ENCODE measurements at regions not wholly inside any gene's neighbourhood (a gene's known extent, or its start where the extent isn't known, plus 50 kb on each side); places are given as distances from the start of the nearest gene placed in this dataset.

- DNase-seq = no peak
Observed at GRCh38 chr3:171956705-171957104, 82.7 kb upstream of the FNDC3B start.

GRCh38 chr3:171959532-171960089 is 79.8 kb upstream of the FNDC3B start:
- DNase-seq = no peak

GRCh38 chr3:171960159-171960558 is 79.2 kb upstream of the FNDC3B start:
- no peak for DNase-seq

GRCh38 chr3:171962137-171962720 is 77.1 kb upstream of the FNDC3B start:
- DNase-seq = no peak

GRCh38 chr3:171963546-171963945 is 75.8 kb upstream of the FNDC3B start:
- DNase-seq = no peak

- no peak for DNase-seq
Observed at GRCh38 chr3:171965067-171965712, 74.2 kb upstream of the FNDC3B start.

- no peak for DNase-seq
Observed at GRCh38 chr3:171966533-171967136, 72.7 kb upstream of the FNDC3B start.

GRCh38 chr3:171967137-171967783 is 72.1 kb upstream of the FNDC3B start:
- no peak for DNase-seq

- DNase-seq = no peak
Observed at GRCh38 chr3:171967932-171968678, 71.3 kb upstream of the FNDC3B start.

GRCh38 chr3:171970301-171970788 is 69.0 kb upstream of the FNDC3B start:
- DNase-seq = no peak

GRCh38 chr3:171971919-171972514 is 67.4 kb upstream of the FNDC3B start:
- no peak for DNase-seq

- no peak for DNase-seq
Observed at GRCh38 chr3:171972871-171973348, 66.5 kb upstream of the FNDC3B start.

GRCh38 chr3:171974986-171975837 is 64.2 kb upstream of the FNDC3B start:
- DNase-seq = no peak

- DNase-seq = no peak
Observed at GRCh38 chr3:171976526-171976925, 62.9 kb upstream of the FNDC3B start.

- no peak for DNase-seq
Observed at GRCh38 chr3:171977441-171977840, 61.9 kb upstream of the FNDC3B start.

GRCh38 chr3:171977860-171978259 is 61.5 kb upstream of the FNDC3B start:
- no peak for DNase-seq

- DNase-seq = no peak
Observed at GRCh38 chr3:171978390-171978789, 61.0 kb upstream of the FNDC3B start.

GRCh38 chr3:171979081-171979480 is 60.3 kb upstream of the FNDC3B start:
- DNase-seq = no peak

- DNase-seq = no peak
Observed at GRCh38 chr3:171980578-171981270, 58.7 kb upstream of the FNDC3B start.

GRCh38 chr3:171981271-171981605 is 58.1 kb upstream of the FNDC3B start:
- no peak for DNase-seq

- no peak for DNase-seq
Observed at GRCh38 chr3:171982828-171983227, 56.5 kb upstream of the FNDC3B start.

All from COR-L47 (cell line).